SK-N-SH (cell line): ENCODE measurements at regions not wholly inside any gene's neighbourhood (a gene's known extent, or its start where the extent isn't known, plus 50 kb on each side); places are given as distances from the start of the nearest gene placed in this dataset.

Experiments used
- CTCF ChIA-PET: fragments of 300-600, 350-600 bp; formaldehyde crosslinking; extraction: SDS; loops from one replicate; lab custom pipeline; 2021; lab: Yijun Ruan, JAX
- POLR2A ChIA-PET: fragments of 350-600 bp; sonication (Branson Sonifier 250); formaldehyde crosslinking; extraction: SDS; loops from one replicate; lab custom pipeline; 2020; ENCODE audit warnings: antibody characterized with exemption, inconsistent platforms; lab: Yijun Ruan, JAX
- DNase-seq: peaks from one replicate; pipeline ENCODE4 v3.0.0; 2012
- H2AFZ ChIP-seq: fragments of 200-600 bp; sonication (generic); 2 replicates; pipeline ENCODE4 v1.8.1; 2016; ENCODE audit warnings: antibody characterized with exemption, mild to moderate bottlenecking, low read depth
- H3F3A ChIP-seq: fragments of 200-600 bp; sonication (generic); replicated peaks from 2 replicates; pipeline ENCODE3; 2016; ENCODE audit warnings: antibody characterized with exemption, mild to moderate bottlenecking; ENCODE audit not compliant: insufficient read depth
- H3K27ac ChIP-seq, 2 experiments: fragments of 200-500 bp in 1 of 2; fragments of 200-600 bp in 1 of 2; sonication (Bioruptor generic) in 1 of 2; sonication (generic), shearing (Covaris generic) in 1 of 2; 2 replicates each; pipeline versions ENCODE4 v1.5.1 to v1.6.1; 2014 to 2016; ENCODE audit warnings: low read depth in 2 of 2, inconsistent platforms in 1 of 2, low read length in 1 of 2, mild to moderate bottlenecking in 1 of 2, mixed read lengths in 1 of 2
- H3K27me3 ChIP-seq: fragments of 200-600 bp; sonication (generic), shearing (Covaris generic); 2 replicates; pipeline ENCODE4 v1.6.1; 2016; ENCODE audit warnings: mixed run types; ENCODE audit not compliant: insufficient read depth
- H3K36me3 ChIP-seq, 2 experiments: fragments of 200-500 bp in 1 of 2; fragments of 200-600 bp in 1 of 2; sonication (Bioruptor generic) in 1 of 2; sonication (generic) in 1 of 2; replicated peaks in 1 of 2; 2 replicates each; pipeline versions ENCODE3 to v1.5.1; 2014 to 2016; ENCODE audit warnings: low read length in 1 of 2, mild to moderate bottlenecking in 1 of 2; ENCODE audit not compliant: insufficient read depth in 2 of 2, control insufficient read depth in 1 of 2
- H3K4me1 ChIP-seq, 2 experiments: fragments of 200-500 bp in 1 of 2; fragments of 200-600 bp in 1 of 2; sonication (Bioruptor generic) in 1 of 2; sonication (generic), shearing (Covaris generic) in 1 of 2; 2 replicates each; pipeline versions ENCODE4 v1.5.1 to v1.6.1; 2014 to 2016; ENCODE audit warnings: low read depth in 1 of 2, low read length in 1 of 2, mixed run types in 1 of 2; ENCODE audit not compliant: insufficient read depth in 2 of 2, control insufficient read depth in 1 of 2
- H3K4me2 ChIP-seq: fragments of 200-600 bp; sonication (generic), shearing (Covaris generic); 2 replicates; pipeline ENCODE4 v1.6.1; 2017; ENCODE audit warnings: mixed run types
- H3K4me3 ChIP-seq, 2 experiments: fragments of 200-500 bp in 1 of 2; fragments of 200-600 bp in 1 of 2; sonication (Bioruptor generic) in 1 of 2; sonication (generic), shearing (Covaris generic) in 1 of 2; 2 replicates each; pipeline versions ENCODE4 v1.5.1 to v1.8.1; 2014 to 2016; ENCODE audit warnings: low read depth in 2 of 2, inconsistent platforms in 1 of 2, low read length in 1 of 2, mild to moderate bottlenecking in 1 of 2, mixed read lengths in 1 of 2, moderate library complexity in 1 of 2
- H3K79me2 ChIP-seq: fragments of 200-600 bp; sonication (generic); 2 replicates; pipeline ENCODE4 v1.8.1; 2017; ENCODE audit warnings: mild to moderate bottlenecking; ENCODE audit not compliant: insufficient read depth
- H3K9ac ChIP-seq: fragments of 200-600 bp; sonication (generic); 2 replicates; pipeline ENCODE4 v1.6.1; 2017; ENCODE audit warnings: mixed run types
- H3K9me2 ChIP-seq: fragments of 200-600 bp; sonication (generic); 2 replicates; pipeline ENCODE4 v1.6.1; 2017; ENCODE audit warnings: mixed run types
- H3K9me3 ChIP-seq: fragments of 200-600 bp; sonication (generic); 2 replicates; pipeline ENCODE4 v1.6.1; 2017; ENCODE audit warnings: mixed run types, mild to moderate bottlenecking, moderate library complexity
- H4K20me1 ChIP-seq: fragments of 200-600 bp; sonication (generic); 2 replicates; pipeline ENCODE4 v1.6.1; 2017; ENCODE audit warnings: mild to moderate bottlenecking, mixed run types; ENCODE audit not compliant: insufficient read depth
- CTCF ChIP-seq: fragments of 200-600 bp; sonication (generic); IDR thresholded peaks from 2 replicates; pipeline ENCODE4 v1.6.1; 2017; ENCODE audit warnings: antibody characterized with exemption, mild to moderate bottlenecking, moderate library complexity
- FOXM1 ChIP-seq: IDR thresholded peaks from 2 replicates; pipeline ENCODE4 v1.4.0; 2012; ENCODE audit warnings: low read depth, mild to moderate bottlenecking
- GABPA ChIP-seq: IDR thresholded peaks from 2 replicates; pipeline ENCODE4 v1.4.0; 2012; ENCODE audit warnings: low read depth, mild to moderate bottlenecking
- JUND ChIP-seq: IDR thresholded peaks from 2 replicates; pipeline ENCODE4 v1.4.0; 2012
- MEF2A ChIP-seq: IDR thresholded peaks from 2 replicates; pipeline ENCODE4 v1.4.0; 2012; ENCODE audit warnings: low read depth, borderline replicate concordance
- MXI1 ChIP-seq: IDR thresholded peaks from 2 replicates; pipeline ENCODE4 v1.6.1; 2012; ENCODE audit warnings: mild to moderate bottlenecking, low read depth, low read length, improper control_type of control experiment
- NRF1 ChIP-seq: IDR thresholded peaks from 2 replicates; pipeline ENCODE4 v1.6.1; 2012; ENCODE audit warnings: low read depth, mild to moderate bottlenecking, low read length
- PBX3 ChIP-seq: IDR thresholded peaks from 2 replicates; pipeline ENCODE4; 2012
- POLR2AphosphoS5 ChIP-seq: IDR thresholded peaks from 2 replicates; pipeline ENCODE4 v1.6.1; 2012; ENCODE audit warnings: low read depth, low read length
- RCOR1 ChIP-seq: fragments of 150-350 bp; IDR thresholded peaks from 2 replicates; pipeline ENCODE4 v1.6.1; 2017; ENCODE audit warnings: antibody characterized with exemption, low read length
- RXRA ChIP-seq: IDR thresholded peaks from 2 replicates; pipeline ENCODE4 v1.4.0; 2012; ENCODE audit warnings: low read depth, mild to moderate bottlenecking, borderline replicate concordance
- SMC3 ChIP-seq: IDR thresholded peaks from 2 replicates; pipeline ENCODE4 v1.6.1; 2012; ENCODE audit warnings: low read depth, low read length, improper control_type of control experiment
- TAF1 ChIP-seq: IDR thresholded peaks from 2 replicates; pipeline ENCODE4 v1.6.1; 2012; ENCODE audit warnings: low read depth, mild to moderate bottlenecking, low read length, moderate library complexity, borderline replicate concordance
- TCF12 ChIP-seq: IDR thresholded peaks from 2 replicates; pipeline ENCODE4 v1.4.0; 2012
- TEAD4 ChIP-seq: IDR thresholded peaks from 2 replicates; pipeline ENCODE4 v1.4.0; 2012; ENCODE audit warnings: mild to moderate bottlenecking, borderline replicate concordance; ENCODE audit not compliant: insufficient read depth
- USF1 ChIP-seq: IDR thresholded peaks from 2 replicates; pipeline ENCODE4 v1.4.0; 2012; ENCODE audit warnings: low read depth, borderline replicate concordance
- USF2 ChIP-seq: fragments of 150-350 bp; IDR thresholded peaks from 2 replicates; pipeline ENCODE4 v1.6.1; 2017; ENCODE audit warnings: antibody characterized with exemption, low read length, low read depth, borderline replicate concordance
- YY1 ChIP-seq: IDR thresholded peaks from 2 replicates; pipeline ENCODE4 v1.4.0; 2012; ENCODE audit warnings: low read depth, mild to moderate bottlenecking
- WGBS: methylation state at CpG from one replicate; pipeline ENCODE4 v1.1.6; 2017; ENCODE audit warnings: low lambda C conversion rate; 5-methylcytosine and 5-hydroxymethylcytosine counted together
- TF ChIP-seq, protein P1 (sequence below): IDR thresholded peaks from 2 replicates; pipeline ENCODE4 v1.4.0; 2012; ENCODE audit warnings: low read depth
- TF ChIP-seq, protein P2 (sequence below): fragments of 150-350 bp; IDR thresholded peaks from 2 replicates; pipeline ENCODE4 v1.6.1; 2016; ENCODE audit warnings: mild to moderate bottlenecking, low read depth, low read length

- TF ChIP-seq SMC3 (no peak), CTCF (no peak), MEF2A (no peak), TCF12 (no peak), JUND (no peak), RXRA (no peak)
- TF ChIP-seq, protein P1, sequence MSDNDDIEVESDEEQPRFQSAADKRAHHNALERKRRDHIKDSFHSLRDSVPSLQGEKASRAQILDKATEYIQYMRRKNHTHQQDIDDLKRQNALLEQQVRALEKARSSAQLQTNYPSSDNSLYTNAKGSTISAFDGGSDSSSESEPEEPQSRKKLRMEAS = no peak
Observed at GRCh38 chr14:38073641-38074040, 134.1 kb upstream of the SSTR1 start (continued).

DNA sequence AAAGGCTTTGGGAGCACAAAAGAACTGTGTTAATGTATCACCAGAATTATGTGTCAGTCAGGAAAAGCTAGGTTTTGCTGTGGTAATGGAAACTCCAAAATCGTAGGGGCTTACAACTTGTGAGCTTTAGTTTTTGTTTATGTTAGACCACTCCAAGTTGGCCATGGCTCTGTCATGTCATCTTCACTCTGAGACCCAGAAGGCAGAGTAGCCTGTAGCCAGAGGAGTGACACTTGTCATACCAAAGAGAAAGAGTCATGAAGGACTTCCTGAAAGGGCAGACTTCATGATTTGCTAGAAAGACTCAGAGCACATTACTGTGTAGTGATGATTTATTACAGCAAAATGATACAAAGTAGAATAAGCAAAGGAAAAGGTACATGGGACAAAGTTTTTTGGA lies 133.6 kb upstream of the SSTR1 start:
- Histone ChIP-seq H3K9ac (no peak overlapping the region), H3K4me1 (no peaks in the 10 kb centered on the region), H3K79me2 (no peaks in the 10 kb centered on the region), H3F3A (no peaks in the 10 kb centered on the region), H3K9me3 (no peaks in the 10 kb centered on the region), H3K27ac (no peak overlapping the region), H4K20me1 (no peaks in the 10 kb centered on the region), H3K4me2 (no peak overlapping the region), H2AFZ (no peak overlapping the region), H3K9me2 (no peaks in the 10 kb centered on the region), H3K4me3 (no peak overlapping the region), H3K36me3 (no peaks in the 10 kb centered on the region), H3K27me3 (no peaks in the 10 kb centered on the region)
- no peak for DNase-seq
- POLR2A ChIA-PET = no interaction called here
- CTCF ChIA-PET = no interaction called here
- WGBS = 0% methylated on average over 1 of the region's 1 CpG
- TF ChIP-seq GABPA (no peak), NRF1 (no peak), MXI1 (no peak), RXRA (no peak), POLR2AphosphoS5 (no peak), YY1 (no peak), RCOR1 (no peak), MEF2A (no peak), TEAD4 (no peak), TAF1 (no peak), PBX3 (no peak), USF1 (no peak), FOXM1 (no peak), USF2 (no peak)
- TF ChIP-seq, protein P2, sequence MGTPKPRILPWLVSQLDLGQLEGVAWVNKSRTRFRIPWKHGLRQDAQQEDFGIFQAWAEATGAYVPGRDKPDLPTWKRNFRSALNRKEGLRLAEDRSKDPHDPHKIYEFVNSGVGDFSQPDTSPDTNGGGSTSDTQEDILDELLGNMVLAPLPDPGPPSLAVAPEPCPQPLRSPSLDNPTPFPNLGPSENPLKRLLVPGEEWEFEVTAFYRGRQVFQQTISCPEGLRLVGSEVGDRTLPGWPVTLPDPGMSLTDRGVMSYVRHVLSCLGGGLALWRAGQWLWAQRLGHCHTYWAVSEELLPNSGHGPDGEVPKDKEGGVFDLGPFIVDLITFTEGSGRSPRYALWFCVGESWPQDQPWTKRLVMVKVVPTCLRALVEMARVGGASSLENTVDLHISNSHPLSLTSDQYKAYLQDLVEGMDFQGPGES = no peak
